Right hindlimb (tissue), 1 donor: ENCODE measurements at regions not wholly inside any gene's neighbourhood (a gene's known extent, or its start where the extent isn't known, plus 50 kb on each side); places are given as distances from the start of the nearest gene placed in this dataset.

ENCODE experiments used
- DNase-seq: peaks from one replicate; pipeline ENCODE4 v3.0.0-alpha.2; 2018

DNA sequence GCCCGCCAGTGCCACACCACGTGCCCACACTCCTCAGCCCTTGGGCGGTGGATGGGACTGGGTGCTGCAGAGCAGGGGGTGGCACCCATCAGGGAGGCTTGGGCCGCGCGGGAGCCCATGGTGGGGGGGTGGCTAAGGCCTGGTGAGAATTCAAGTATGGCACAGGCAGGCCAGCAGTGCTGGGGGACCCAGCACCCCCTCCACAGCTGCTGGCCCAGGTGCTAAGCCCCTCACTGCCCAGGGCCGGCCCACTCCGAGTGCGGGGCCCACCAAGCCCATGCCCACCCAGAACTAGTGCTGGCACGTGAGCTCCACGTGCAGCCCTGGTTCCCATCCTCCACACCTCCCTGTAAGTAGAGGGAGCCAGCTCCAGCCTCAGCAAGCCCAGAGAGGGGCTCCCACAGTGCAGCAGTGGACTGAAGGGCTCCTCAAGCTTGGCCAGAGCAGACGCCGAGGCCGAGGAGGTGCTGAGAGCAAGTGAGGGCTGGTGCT, 1091.1 kb upstream of the GJE1 start:
- DNase-seq, result no peak

DNA sequence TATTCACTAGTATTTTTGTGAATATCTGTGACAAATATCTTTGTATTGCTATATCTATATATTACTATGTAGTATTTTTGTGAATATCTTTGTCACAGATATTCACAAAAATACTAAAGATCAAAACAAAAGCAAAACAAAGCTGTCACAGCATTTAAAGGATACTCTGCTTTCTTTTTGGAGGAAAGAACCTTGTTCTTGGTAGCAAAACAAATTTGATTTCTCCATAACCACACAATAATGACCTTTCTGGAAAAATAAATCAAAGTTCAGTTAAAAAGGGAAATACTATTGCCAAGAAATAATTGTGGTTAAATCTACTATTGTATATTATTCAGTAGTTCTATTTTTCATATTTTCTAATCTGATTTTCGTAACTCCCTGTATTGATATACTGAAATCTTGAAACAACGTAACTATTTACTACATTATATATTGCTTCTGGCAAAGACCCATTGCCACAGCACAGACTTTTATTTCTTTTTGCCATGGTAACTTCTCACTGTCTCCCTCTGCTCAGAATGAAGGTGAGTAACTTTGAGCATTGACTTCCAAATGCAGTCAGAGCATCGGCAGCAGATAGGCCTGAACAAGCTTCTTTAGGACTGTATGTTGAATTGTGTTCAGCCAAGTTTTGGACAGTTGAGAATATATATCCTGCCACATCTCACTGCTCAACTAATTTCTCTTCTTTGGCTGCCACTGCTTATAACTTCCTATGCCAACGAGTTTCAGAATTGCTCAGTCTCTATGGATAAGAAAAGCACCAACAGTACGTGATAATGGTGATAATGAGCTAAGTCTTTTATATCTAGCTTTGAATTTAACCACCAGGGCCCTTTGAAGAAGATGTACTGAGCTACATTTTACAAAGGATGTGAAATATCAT, 1097.2 kb upstream of the GJE1 start:
- no peak for DNase-seq

- no peak for DNase-seq
Measured at GRCh38 chr6:141033101-141033500, 1099.6 kb upstream of the GJE1 start.

GRCh38 chr6:141029908-141030307, 1102.8 kb upstream of the GJE1 start:
- DNase-seq, result no peak

DNA sequence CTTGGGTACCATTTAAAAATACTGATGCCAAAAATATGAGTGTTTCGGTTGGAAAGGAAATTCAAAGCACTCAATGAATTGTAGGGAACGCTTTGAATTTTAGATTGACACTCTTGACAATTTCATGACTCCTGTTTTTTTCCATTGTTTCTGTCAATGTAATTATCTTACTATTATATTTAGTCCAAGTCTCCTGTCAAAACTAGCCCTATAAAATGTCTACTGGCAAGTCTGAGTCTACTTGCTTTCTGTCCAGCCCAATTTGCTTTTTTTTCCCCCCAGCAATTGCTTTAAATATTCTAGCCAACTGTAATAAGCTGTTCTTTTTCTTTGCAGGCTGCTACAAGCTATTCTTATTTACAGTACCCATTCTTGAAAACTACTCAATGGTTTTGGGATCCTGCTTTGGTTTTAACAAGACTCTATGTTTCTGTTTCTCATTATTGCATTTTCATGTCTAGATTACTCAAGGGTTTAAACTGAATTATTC, 1103.9 kb upstream of the GJE1 start:
- DNase-seq, result no peak

DNA sequence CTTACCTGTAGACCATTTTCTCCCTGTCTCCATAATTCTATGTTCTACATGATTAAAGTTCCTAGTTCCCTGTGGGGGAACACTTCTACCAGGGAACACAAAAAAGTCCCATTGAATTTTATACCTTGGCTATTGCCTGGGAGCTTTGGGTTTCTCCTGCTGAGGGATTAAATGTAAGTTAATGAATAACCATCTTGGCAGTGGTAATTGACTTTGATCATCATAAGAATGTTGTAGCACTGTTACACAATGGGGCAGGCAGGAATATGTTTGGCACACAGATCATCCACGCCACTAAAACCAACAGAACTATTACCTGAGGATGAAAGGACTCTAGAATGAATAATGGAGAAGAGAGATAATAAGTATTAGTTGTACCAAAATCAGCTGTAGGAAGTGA, 1106.2 kb upstream of the GJE1 start:
- DNase-seq, result no peak

DNA sequence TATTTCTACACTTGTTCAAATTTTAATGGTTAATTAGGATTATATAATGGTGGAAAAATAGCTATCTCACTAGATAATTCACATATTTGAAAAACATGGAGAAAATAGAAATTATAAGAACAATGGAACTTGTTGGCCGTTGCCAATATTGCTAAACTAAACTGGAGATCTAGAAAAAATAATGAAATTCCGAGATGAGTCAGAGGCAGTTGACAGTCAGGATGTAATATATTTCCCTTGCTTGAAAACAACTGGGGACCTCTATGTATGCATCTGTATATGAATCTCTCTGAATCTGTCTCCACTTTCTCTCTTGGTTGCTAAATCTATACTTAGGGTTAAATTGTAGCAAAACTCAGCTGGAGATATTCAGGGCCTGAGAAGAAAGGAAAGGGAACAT, 1108.2 kb upstream of the GJE1 start:
- DNase-seq, result no peak

DNA sequence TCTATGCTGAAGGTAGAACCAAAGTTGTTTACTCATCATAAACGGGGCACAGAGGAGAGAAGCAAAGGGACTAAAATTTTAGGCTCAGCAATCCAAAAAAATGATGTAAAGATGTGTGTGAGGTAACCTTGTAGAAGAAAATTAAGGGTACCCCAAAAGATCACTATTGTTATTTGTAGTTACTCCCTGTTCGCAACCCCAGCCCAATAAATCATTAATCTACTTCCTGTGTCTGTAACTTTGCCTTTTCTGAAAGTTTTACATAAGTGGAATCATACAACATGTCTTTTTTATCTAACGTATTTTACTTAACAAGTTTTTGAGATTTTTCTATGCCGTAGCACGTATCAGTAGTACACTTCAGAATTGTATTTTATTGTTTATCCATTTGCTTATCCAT, 1114.8 kb upstream of the GJE1 start:
- DNase-seq, result no peak

GRCh38 chr6:141000917-141001316, 1131.8 kb upstream of the GJE1 start:
- DNase-seq, result no peak

DNA sequence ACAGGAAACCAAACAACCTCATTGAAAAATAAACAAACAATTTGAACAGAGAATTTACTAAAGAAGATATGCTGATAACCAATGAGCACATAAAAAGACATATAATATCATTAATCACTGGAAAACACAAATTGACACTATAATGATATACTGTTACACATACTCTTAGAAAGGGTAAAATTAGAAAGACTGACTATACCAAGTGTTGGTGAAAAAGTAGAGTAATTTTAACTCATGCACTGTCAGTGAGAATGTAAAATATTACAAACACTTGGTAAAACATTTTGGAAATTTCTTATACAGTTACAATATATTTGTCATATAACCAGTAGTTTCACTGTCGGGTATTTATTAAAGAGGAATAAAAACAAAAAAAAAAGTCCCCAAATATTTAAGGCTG, 1139.2 kb upstream of the GJE1 start:
- no peak for DNase-seq

- DNase-seq, result no peak
Measured at GRCh38 chr6:140992678-140993077, 1140.0 kb upstream of the GJE1 start.

DNA sequence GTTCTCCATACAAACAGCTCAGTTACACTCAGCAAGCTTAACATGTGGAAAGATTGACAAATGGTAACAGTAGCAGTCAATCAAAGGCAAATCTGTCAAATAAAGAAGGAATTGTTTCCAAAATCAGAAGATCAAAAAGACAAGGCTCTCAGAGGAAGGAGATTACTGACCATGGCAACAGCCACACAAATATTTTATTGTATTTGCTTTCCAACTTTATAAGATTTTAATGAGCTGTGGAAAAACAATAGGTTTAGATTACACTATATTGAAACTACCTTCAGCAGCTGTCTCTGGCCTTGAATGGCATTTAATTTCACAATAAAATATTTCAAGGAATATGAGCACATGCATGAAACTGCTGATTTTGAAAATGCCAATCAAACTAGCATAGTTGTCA, 1143.9 kb upstream of the GJE1 start:
- no peak for DNase-seq

DNA sequence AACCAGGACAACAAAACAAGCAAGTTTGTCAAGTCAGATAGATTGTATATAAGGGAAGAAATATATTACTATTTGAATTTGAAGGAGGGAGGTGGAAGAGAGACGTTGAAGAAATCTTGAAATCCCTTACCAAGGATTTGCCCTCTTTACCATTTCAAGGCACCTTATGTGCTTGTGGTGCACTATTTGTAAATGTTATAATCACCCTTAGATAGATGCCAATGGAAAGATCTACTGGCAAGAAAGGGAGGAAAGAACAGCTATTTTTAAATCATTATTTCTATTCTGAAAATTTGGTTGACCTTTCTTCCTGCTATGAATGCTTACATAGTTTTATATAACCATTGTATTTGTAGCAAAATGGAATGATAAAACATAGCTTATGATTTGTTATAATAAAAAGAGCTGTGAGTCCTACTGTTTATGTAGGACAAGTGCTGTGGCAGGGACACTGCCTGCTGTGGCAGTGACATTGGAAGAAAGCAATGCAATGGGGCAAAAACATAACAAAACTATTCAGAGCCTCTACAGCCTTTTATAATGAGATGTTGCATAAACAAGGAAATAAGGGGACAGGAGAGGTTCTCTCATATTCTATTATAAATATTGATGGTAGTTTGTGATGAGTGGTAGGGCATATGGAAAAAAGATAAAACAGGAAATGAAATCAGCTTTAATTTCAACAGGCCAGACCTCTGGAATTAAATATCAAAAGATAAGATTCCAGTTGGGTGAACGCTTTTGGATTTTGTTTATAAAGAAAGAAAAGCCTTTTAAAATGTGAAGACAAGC, 1145.2 kb upstream of the GJE1 start:
- no peak for DNase-seq

DNA sequence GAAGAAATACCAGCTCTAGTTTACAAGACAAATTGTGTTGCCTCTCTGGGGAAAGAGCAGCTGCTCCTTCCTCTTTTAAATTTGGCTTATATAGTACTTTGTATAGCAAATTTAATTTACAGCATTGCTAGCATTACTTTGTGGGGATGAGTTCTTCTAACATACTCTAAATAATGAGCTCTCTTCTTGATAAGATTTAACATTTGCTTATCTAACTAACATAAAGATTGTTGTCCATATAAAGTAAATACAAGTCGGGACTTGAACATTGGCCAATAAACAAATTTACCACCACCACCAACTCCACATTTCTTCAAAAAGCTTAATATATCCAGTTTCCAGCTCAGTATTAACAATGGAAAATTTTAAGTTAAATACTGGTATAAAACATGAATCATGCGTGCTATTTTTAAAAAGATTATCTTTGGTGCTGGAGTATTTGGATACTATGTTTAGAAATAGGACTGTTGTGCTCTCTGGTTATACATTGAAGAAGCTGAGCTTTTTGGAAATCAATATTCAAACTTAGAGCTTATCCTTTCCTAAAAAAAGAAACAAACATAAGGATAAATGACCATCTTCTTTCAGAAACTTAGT, 1146.9 kb upstream of the GJE1 start:
- no peak for DNase-seq

DNA sequence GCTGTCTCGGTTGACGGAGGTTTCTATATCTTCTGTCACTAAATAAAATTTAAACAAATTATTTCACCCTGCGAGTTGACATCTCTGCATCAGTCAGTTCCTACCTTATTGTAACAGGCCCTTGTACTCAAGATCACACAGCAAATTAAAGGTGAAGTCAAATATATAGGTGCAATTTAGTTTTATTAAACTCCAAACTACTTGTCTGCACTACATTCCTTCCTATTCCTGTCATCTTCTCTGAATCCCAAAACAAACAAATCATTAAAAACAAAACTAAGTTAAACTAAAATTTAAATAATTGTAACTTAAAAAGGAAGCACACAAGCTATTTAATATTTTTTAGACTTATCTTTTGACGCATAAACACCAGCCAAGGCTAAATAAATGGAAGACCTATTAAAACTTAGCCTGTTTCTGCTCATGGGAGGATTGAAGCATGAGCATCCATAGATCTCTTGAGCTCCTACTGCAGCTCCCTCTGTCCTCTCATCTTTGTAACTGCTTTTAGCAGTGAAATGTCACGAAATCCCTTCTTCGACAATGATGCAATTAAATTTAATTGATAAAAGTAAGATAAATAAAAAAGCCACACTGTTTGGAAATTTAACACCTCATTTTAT, 1152.3 kb upstream of the GJE1 start:
- DNase-seq, result no peak

- no peak for DNase-seq
Measured at GRCh38 chr6:140979642-140980091, 1153.1 kb upstream of the GJE1 start.

DNA sequence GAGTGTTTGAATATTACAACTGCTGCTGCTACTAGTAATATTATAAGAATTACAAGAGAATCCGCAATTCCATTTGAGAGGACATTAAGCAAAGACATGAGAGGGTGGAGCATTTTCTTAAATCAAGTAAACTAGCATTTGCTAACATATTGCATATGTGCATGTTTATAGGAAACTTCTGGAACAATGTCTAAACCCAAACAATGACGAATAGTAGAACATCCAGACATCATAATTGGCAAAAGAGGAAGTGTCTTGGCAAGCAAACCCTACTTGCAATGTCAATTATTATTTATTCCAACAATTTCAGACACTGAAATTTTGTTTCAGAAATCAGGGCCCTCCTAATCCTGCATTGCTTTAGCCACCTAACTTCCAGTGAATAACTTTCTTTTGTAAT, 1155.3 kb upstream of the GJE1 start:
- no peak for DNase-seq

- DNase-seq, result no peak
Measured at GRCh38 chr6:140976806-140977205, 1155.9 kb upstream of the GJE1 start.

- no peak for DNase-seq
Measured at GRCh38 chr6:140970485-140970884, 1162.2 kb upstream of the GJE1 start.

DNA sequence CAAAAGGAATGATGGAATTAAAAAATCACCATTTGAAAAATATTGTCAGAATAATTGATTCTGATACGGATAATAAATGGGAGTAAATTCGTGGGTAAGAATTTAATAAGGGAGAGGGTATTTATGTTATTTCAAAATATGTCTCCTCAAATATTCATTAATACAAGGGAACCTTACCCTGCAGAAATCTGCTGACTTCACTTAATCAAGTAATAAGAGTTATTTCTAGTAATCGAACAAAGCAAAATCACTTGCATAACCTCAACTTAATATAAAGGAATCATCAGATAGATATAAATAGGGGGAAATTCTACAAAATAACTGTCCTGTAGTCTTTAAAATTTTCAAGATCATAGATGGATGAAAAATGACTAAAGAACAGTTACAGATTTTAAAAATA, 1164.7 kb upstream of the GJE1 start:
- no peak for DNase-seq

DNA sequence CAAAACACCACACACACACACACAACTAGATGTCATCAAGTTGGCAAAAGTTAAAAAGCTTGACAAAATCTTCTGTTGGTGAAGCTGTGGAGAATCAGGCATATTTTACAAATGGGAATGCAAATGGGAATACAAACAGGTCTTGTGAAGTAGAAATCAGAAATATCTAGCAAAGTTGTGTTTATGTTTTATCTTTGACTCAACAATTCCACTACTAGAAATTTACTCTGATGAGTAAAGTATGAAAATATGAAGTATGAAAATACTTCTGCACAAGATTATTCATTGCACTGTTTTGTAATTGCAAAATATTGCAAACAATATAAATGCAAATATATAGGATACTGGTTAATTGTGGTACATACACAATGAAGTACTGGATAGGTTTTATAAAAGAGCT, 1166.0 kb upstream of the GJE1 start:
- DNase-seq, result no peak

- no peak for DNase-seq
Measured at GRCh38 chr6:140960566-140960965, 1172.2 kb upstream of the GJE1 start.

DNA sequence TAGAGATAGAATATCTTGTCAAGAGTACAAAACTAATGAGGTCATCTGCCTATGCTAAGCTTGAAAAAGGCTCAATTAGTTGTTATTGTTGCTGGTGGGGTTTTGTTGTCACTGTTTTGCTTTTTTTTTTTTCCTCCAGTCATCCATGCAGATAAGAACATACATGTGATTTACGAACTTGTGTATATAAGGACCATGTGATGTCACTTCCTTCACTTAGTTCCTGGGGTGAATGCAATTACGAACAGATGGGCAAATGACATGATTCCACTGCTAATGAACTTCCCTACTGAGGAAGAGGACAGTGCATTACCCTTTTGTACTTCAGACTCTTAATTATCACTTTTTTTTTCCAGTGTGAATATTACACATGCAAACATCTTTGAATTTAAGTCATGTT, 1175.3 kb upstream of the GJE1 start:
- DNase-seq, result no peak
